Superior temporal gyrus (tissue), 1 donor: ENCODE measurements at regions not wholly inside any gene's neighbourhood (a gene's known extent, or its start where the extent isn't known, plus 50 kb on each side); places are given as distances from the start of the nearest gene placed in this dataset.
A peak's percentile ranks its signal among the peaks of the same experiment; 100 is the strongest.
"Not testable (repeated sequence)": the region's sequence is repeated elsewhere in the genome, so short reads cannot be mapped to it uniquely, and the experiment has no call there.

Experiments
- DNase-seq: peaks from one replicate; pipeline ENCODE4 v3.0.0-alpha.2; 2016; ENCODE audit errors: extremely low spot score

DNA sequence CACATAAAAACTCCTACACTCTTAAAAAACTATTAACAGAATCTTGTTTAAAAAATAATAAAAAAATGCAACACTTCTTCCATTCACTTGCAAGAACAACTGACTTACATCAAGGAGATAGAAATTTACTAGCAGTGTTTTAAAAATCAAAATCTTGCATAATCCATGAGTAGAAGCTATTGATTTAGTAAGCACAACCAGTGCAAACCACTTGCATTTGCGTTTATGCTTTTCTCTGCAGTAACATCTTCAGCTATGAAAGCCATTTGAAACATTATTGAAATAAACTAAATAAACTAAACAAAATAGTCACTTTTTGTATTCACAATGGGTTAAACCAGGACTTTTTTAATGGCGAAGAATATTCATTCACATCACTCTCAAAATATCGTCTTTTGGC is 389.2 kb upstream of the EMCN start:
- DNase-seq = no peak

DNA sequence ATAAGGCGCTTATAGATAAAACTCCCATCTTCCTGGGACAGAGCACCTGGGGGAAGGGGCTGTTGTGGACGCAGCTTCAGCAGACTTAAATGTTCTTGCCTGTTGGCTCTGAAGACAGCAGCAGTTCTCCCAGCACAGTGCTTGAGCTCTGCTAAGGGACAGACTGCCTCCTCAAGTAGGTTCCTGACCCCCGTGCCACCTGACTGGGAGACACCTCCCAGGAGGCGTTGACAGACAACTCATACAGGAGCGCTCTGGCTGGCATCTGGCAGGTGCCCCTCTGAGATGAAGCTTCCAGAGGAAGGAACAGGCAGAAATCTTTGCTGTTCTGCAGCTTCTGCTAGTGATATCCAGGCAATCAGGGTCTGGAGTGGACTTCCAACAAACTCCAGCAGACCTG is 383.1 kb upstream of the EMCN start:
- DNase-seq = not testable (repeated sequence)

DNA sequence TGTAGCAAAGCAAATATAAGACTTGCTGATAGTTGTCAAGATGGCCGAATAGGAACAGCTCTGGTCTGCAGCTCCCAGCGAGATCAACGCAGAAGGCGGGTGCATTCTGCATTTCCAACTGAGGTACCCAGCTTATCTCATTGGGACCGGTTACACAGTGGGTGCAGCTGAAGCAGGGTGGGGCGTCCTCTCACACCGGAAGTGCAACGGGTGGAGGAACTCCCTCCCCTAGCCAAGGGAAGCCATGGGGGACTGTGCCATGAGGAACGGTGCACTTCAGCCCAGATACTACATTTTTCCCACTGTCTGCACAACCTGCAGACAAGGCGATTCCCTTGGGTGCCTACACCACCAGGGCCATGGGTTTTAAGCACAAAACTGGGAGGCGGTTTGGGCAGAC is 382.3 kb upstream of the EMCN start:
- DNase-seq = no peak

DNA sequence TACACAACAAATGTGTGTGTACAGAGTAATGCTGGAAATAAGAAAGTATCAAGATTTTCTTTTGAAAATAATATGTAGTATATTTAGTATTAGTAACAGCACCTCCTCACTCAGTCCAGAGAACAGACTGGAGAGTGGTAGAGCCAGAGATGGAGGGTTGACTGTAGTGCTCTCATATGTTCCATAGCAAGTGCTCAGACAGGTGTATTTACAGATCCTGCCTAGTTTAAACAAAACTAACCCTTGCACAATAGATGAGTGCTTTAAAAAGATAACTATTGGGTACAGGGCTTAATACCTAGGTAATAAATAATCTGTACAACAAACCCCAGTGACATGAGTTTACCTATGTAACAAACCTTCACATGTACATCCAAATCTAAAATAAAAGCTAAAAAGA is 381.0 kb upstream of the EMCN start:
- no peak for DNase-seq

DNA sequence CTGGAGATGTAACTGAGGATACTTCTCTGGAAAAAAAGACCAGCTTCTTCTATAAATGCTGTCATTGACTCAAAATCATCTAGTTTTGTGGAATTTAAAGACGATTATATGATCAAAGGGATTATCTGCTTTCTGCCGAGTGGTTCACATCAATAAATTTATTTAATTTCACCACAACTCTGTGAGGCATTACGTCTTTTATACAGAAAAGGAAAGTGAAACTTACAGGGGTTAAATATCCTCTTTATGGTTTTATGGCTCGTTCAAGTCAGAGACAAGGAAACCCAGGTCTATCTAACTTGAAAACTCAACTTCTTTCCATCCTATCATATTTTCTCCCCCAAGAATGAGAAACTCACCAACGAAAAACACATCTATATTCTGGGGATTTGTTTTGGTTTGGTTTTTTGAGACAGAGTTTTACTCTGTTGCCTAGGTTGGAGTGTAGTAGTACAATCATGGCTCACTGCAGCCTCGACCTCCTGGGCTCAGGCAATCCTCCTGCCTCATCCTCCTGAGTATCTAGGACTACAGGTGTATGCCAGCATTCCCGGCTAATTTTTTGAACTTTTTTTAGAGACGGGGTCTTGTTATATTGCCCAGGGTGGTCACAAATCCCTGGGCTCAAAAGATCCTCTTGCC is 377.9 kb upstream of the EMCN start:
- no peak for DNase-seq

DNA sequence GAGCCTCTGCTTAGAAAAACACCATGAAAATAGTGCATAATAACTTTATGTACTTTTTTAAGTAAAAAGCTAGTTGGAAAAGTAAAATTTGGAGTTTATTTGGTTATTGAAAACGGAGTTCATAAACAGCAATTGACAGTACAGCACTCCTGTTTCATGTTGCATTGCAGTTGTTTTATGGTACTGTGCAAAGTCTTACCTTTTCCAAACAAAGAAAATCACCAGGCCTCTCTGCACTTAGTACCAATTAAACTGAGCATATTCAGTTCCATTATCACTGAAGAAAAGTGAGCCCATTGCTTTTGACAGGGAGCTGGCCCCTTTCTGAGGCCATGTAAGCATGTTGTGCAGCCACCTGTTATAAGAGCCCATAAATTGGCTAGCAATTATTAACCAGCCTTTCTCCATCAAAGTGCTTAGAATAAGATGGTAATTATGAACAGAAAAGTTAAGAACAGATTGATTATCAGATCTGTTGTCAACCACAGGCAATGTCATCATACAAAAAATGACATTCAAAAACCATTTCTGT is 376.6 kb upstream of the EMCN start:
- DNase-seq = no peak

DNA sequence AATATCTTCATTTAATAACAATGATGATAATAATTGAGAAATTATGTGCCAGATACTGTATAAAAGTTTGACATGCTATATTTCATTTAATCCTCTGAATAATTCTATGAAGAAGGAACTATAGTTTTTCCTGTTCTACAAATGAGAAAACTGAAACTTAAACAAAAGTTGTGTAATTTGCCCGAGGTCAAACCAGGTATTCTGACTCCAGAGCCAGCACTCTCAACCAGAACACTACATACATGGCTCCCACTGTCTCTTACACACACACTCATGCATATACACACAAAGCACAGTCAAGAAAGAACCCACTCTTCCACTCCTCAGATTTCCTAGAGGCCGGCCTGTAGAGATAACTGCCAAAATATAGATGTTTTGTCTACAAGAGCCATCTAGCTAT is 374.0 kb upstream of the EMCN start:
- no peak for DNase-seq

DNA sequence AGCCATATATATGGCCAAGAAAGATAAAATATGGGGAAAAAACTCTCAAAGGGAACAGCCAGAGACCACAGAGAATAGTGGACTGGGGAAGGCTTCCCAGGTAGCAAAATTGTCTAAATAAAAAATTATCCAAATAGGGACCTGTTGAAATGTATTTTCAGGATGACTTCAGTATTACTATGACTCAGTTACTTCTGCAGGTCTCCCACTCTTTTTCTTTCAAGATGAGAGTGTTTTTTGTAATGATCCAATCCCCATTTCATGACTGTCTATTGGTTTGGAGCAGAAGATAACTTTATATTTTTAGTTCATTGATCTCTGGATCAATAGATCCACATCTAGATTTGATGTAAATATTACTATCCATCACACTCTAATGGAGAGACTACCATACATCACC is 372.1 kb upstream of the EMCN start:
- no peak for DNase-seq

DNA sequence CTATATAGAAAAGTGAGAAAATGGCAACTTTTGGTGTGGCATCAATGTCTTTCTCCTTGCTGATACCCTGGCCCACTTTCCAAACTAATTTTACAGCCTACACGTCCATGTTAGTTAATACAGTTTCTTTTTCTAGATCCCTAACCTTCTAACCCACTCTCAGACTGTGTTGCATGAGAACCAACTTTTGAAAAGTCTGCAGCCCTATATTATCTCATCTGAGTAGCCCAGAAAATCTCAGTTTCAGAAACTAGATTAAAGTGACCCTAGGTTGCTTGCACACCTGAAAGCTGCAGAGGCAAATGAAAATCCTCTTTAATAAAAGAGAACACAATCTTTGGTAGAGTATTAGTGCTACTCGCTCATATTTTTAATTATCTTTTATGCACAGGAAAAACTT is 371.6 kb upstream of the EMCN start:
- no peak for DNase-seq

DNA sequence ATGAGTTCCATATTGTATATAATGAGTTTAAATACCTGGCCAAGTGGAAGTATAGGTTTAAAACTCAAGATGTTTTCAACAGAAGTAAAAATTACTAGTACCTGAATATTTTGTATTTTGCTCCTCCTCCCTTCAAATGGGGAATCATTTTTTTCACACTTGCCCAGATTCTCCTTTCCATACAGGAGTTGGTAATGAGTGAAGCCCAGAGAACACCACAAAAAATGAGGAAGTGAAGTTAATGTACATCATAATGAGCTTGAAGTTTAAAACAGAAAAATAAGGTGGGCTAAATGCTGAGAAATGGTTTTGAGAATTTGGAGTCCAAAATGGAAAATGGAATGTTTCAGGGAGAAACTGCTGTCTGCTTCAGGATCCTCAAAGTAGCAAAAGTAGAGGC is 364.8 kb upstream of the EMCN start:
- DNase-seq = no peak

DNA sequence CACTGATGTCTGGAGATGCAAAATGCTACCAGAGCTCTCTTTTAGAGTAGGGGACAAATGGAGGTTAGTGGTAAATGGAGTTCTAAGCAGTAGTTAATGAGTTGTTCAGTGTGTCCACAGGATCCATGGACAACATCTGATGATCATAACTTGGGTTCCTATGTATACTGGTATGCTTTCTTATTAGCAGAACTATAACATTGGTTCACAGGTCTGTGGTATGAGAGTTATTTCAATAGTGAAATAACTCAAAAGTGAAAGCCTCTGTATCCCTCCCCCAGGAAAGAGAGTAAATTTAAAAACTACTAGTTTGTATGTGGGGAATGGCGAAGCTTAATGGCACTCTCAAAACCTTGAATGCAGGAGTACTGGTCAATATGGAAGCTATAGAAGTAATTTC is 363.5 kb upstream of the EMCN start:
- DNase-seq = no peak

DNA sequence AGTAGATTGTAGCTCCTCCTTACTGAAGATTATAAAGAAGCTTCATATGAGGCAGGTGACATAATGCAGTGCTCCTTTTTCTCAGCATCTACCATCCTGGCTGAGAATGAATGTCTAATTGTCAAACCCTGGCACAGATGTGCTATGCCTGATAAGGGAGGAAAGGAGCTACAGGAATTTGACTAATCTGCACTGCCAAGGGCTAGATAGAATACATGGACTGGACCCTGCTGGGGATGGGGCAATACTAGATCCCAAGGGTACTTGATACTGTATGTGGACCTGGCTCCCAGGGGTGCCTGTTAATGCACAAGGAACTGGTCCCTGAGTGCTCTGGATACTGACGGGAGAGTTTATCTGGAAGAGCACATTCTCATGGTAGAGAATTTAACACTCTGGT is 362.2 kb upstream of the EMCN start:
- DNase-seq = no peak

DNA sequence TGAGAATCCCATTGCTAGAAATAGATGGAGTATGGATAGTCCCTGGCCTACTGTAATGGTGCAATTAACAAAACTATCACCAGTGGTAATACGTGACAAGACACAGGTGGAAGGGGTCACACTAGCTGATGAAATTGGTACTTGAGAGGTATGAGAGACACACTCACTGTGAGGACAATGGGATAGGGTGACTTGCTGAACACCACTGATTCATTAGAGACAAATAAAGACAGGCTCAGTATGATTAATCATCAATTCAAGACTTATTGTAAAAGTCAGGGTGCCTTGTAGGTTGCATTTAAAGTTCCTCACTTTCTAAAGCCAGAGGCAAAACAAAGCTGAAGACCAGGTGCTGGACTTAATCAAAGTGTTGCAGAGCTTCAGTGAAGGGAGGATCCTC is 361.6 kb upstream of the EMCN start:
- no peak for DNase-seq

DNA sequence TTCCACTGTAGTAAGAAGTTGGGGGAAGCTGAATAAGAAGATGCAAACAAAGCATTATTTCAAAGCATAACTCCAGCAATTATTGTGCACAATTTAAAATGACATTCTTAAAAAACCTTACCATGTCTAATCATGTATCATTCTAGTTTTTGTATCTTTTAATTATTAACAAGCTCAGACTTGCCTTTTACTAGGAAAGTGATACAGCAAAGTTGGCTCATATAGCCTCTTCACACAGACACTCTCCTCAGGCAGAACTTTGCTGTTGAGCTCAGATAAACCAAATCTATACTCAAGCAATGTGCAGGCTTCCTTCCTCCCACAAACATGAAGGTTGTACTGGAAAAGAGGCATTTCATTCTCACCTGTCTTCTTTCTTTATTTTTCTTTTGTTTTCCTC is 358.7 kb upstream of the EMCN start:
- DNase-seq = no peak

DNA sequence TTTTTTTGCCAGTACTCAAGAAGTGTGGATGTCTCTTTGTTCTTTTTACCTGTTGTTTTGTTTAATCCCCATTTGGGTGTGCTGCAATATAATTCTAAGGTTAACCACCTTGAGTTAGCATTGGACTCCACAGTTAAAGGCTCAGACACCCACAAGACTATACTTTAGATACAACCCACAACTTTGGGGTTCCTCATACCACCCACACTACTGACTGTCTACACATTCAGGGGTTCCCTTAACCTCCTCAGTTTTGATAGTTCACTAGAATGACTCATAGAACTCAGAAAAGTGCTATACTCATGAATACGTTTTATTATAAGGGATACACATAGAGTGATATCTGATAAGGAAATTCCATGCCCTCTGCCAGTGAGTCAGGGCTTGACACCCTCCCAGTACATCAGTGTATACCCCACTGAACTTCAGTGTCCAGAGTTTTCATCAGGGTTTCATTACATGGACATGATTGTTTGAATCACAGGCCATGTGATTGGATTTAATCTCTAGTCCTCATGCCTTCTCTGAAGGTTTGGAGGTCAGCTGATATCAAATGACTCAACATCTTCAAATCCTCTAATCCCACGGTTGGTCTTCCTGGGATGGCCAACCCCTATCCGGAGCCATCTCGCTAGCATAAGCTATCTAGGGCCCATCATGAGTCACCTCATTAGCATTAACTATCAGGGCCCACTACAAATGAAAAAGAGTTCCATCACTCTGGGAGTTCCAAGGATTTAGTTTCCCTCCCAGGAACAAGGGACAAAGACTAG is 357.7 kb upstream of the EMCN start:
- no peak for DNase-seq

DNA sequence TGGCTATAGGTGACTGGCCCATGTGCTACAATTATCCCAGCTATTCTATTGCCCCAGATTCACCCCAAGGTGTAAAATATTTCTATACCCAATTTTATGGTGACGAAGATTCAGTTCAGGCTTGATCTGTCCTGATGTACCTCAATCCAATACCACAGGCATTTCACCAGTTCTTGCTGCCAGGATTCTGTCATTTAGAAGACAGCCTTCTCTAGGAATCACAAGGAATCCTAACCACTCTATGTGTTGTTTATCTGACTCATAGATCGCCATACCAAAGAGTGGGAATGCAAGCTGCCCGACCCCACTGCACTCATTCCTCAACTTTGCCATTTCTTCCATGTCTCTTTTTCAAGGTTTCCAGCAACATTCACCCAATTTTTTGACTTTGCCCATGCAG is 355.0 kb upstream of the EMCN start:
- no peak for DNase-seq

DNA sequence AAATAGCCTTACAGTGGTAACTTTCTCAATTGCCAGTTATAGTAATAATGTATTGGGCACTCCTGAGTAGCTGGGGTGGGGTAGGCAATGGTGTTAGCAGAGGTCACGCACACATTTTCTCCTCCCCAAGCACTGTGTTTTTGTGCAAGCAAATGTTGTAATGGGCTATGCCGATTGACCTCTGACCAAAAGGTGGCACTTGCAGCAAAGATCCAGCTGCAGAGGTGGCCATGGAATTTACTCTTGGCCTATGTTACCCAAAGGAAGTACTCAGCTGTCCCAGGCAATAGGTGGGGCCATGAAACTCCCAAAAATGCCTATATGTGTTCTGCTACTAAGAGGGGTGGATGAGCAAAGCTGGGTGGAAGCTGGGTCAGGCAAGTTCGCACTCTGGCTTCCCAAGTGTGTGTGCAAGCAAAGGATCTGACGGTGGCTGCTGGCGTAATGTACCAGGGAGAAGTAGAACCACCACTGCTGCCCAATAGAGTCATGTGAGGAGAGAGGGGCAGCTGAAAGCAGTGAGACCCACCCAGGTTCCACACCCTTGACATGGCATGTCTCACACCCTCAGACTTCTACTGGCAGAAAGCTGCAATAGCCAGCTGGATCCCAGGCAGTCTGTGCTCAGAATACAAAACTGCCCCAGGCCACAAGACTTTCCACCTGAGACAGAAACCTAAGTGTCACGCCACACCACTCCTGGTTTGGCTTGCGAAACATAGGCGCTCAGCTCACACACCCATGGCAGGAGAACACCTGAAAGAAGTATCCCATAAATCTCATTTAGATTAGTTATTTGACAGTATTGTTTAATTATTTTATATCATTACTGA is 353.3 kb upstream of the EMCN start:
- DNase-seq = no peak

DNA sequence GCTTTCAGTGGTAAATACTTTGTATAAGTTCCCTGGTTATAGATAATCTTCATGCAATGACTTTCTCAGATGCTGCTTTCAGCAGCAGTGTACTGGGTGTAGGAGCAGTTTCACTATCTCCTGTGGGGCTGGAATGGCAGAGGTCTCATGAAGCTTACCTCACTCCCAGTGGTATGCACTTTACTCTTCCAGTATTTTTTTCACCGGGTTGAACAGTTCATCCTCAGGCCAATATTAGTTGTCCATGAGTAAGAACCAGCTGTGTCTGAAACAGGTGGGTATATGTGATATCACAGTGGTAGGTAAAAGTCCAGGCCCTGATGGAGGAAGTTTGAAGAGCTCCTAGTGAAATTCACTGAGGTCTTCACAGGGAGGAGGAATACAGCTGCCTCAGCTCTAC is 351.5 kb upstream of the EMCN start:
- DNase-seq = no peak

DNA sequence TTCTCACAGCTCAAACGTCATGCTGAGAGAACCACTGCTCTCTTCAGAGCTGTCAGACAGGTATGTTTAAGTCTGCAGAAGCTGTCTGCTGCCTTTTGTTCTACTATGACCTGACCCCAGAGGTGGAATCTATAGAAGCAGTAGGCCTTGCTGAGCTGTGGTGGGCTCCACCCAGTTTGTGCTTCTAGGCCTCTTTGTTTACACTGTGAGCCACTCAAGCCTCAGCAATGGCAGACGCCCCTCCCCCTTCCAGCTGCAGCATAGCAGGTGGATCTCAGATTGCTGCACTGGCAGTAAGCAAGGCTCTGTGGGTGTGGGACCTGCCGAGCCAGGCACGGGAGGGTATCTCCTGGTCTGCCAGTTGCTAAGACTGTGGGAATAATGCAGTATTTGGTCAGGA is 350.5 kb upstream of the EMCN start:
- not testable (repeated sequence) for DNase-seq

DNA sequence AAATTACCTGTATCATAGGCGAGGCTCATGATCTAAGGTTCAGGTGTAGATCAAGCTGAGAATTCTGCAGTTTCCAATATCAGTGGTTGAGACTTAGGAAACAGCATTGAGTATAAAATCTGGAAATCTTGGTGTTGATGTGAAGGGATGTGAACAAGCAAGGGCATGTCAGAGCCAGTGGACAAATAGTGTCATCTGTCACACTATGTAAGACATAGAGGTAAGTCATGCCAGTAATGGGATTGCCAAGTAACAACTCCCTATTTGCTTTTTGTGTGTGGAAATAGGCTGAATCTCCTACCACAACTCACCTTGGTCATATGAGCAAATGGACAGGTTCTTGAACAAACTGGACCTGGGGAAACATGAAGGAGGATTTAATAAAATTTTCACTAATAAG is 334.5 kb upstream of the EMCN start:
- DNase-seq = no peak

DNA sequence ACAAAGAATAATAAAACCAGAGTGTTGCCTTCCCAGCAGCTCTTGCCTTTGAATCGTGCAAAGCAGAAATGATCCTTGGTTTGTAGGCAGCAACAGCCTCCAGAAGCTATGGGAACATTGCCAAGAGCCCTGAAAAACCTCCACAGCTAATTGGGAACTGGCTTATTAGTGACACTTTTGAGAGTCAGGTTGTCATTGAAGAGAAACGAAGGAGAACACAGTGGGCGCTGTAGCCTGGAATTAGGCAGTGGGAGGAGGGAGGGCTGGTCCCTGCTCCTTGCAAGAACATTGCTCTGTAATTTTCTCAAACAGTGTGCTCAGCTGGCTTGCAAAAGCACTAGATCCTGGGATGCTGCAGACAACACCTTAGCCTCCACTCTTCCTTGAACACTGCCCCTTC is 331.5 kb upstream of the EMCN start:
- peak; percentile 76 for DNase-seq

DNA sequence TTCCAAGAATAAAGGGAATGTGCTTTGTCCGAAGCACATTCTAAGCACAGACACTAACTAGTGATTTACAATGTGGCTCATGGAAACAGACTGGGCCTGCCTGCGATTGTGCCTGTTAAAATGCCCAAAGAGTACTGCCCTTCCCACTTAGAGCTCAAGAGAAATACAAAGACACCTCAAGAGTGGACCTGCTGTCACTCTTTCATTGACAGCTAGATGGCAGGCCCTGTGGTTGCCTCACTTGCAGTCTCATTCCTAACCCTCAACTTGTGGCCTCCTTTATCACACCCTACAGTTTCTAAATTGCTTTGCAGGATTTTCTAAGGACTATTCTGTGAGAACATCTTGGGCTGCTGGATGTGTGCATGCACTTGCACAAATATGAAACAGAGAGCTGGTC is 331.0 kb upstream of the EMCN start:
- DNase-seq = no peak

DNA sequence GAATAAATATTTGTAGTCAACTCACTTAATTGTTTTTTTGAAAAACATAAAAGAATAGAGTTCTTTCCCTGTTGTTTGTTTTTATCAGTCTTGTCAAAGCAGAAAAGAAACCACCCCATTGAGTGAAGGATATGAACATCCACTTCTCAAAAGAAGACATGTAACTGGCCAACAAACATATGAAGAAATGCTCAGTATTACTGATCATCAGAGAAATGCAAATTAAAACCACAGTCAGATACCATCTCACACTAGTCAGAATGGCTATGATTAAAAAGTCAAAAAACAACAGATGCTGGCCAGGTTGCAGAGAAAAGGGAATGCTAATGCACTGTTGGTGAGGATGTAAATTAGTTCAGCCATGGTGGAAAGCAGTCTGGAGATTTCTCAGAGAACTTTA is 326.1 kb upstream of the EMCN start:
- DNase-seq = no peak
